NCI-H510A treated with DMSO at 0.1 percent for 48 hours (cell line): ENCODE measurements at regions not wholly inside any gene's neighbourhood (a gene's known extent, or its start where the extent isn't known, plus 50 kb on each side); places are given as distances from the start of the nearest gene placed in this dataset.
"Not testable (repeated sequence)": the region's sequence is repeated elsewhere in the genome, so short reads cannot be mapped to it uniquely, and the experiment has no call there.

Experiments used
- DNase-seq: peaks from one replicate; lab custom pipeline; 2025; lab: John Stamatoyannopoulos, UW

GRCh38 chr2:111448796-111449195 is 328.1 kb downstream of the BCL2L11 start:
- not testable (repeated sequence) for DNase-seq

GRCh38 chr2:111450526-111450925 is 329.8 kb downstream of the BCL2L11 start:
- not testable (repeated sequence) for DNase-seq

GRCh38 chr2:111451692-111452199 is 331.0 kb downstream of the BCL2L11 start:
- DNase-seq = not testable (repeated sequence)

GRCh38 chr2:111452208-111452607 is 331.5 kb downstream of the BCL2L11 start:
- DNase-seq = not testable (repeated sequence)

- DNase-seq = not testable (repeated sequence)
These were observed 332.6 kb downstream of the BCL2L11 start for GRCh38 chr2:111453308-111453707.

- DNase-seq = not testable (repeated sequence)
These were observed 333.1 kb downstream of the BCL2L11 start for GRCh38 chr2:111453816-111454215.

GRCh38 chr2:111454404-111454803 is 333.7 kb downstream of the BCL2L11 start:
- not testable (repeated sequence) for DNase-seq

GRCh38 chr2:111455016-111456015 is 334.6 kb downstream of the BCL2L11 start:
- not testable (repeated sequence) for DNase-seq

- DNase-seq = not testable (repeated sequence)
These were observed 336.5 kb downstream of the BCL2L11 start for GRCh38 chr2:111457191-111457590.

- DNase-seq = not testable (repeated sequence)
These were observed 340.2 kb downstream of the BCL2L11 start for GRCh38 chr2:111460901-111461300.

GRCh38 chr2:111461831-111462230 is 341.1 kb downstream of the BCL2L11 start:
- not testable (repeated sequence) for DNase-seq

- DNase-seq = not testable (repeated sequence)
These were observed 341.9 kb downstream of the BCL2L11 start for GRCh38 chr2:111462572-111462971.

- not testable (repeated sequence) for DNase-seq
These were observed 342.6 kb downstream of the BCL2L11 start for GRCh38 chr2:111463238-111463848.

- not testable (repeated sequence) for DNase-seq
These were observed 343.2 kb downstream of the BCL2L11 start for GRCh38 chr2:111463956-111464355.

GRCh38 chr2:111464367-111464766 is 343.7 kb downstream of the BCL2L11 start:
- DNase-seq = not testable (repeated sequence)

GRCh38 chr2:111465521-111465920 is 344.8 kb downstream of the BCL2L11 start:
- DNase-seq = not testable (repeated sequence)

- DNase-seq = not testable (repeated sequence)
These were observed 346.0 kb downstream of the BCL2L11 start for GRCh38 chr2:111466744-111467143.

- DNase-seq = not testable (repeated sequence)
These were observed 350.2 kb downstream of the BCL2L11 start for GRCh38 chr2:111470924-111471323.

- DNase-seq = not testable (repeated sequence)
These were observed 351.2 kb downstream of the BCL2L11 start for GRCh38 chr2:111471791-111472530.

- not testable (repeated sequence) for DNase-seq
These were observed 352.2 kb downstream of the BCL2L11 start for GRCh38 chr2:111472844-111473403.

- DNase-seq = not testable (repeated sequence)
These were observed 352.8 kb downstream of the BCL2L11 start for GRCh38 chr2:111473522-111473921.
